WTC11 (cell line): ENCODE measurements at regions not wholly inside any gene's neighbourhood (a gene's known extent, or its start where the extent isn't known, plus 50 kb on each side); places are given as distances from the start of the nearest gene placed in this dataset.

ENCODE experiments used
- ELF4 ChIP-seq: sonication (generic); formaldehyde crosslinking; IDR thresholded peaks from 2 replicates; pipeline ENCODE4 v1.8.1; 2022; ENCODE audit warnings: low read depth, mild to moderate bottlenecking, moderate library complexity, missing genetic modification reagents
- TEAD4 ChIP-seq: sonication (generic); formaldehyde crosslinking; IDR thresholded peaks from 2 replicates; pipeline ENCODE4 v1.8.0; 2022; ENCODE audit warnings: mild to moderate bottlenecking, missing genetic modification reagents
- TF ChIP-seq, protein P1 (sequence below): fragments of 200-600 bp; IDR thresholded peaks from 2 replicates; pipeline ENCODE4 v1.8.0; 2022; ENCODE audit warnings: antibody characterized with exemption

DNA sequence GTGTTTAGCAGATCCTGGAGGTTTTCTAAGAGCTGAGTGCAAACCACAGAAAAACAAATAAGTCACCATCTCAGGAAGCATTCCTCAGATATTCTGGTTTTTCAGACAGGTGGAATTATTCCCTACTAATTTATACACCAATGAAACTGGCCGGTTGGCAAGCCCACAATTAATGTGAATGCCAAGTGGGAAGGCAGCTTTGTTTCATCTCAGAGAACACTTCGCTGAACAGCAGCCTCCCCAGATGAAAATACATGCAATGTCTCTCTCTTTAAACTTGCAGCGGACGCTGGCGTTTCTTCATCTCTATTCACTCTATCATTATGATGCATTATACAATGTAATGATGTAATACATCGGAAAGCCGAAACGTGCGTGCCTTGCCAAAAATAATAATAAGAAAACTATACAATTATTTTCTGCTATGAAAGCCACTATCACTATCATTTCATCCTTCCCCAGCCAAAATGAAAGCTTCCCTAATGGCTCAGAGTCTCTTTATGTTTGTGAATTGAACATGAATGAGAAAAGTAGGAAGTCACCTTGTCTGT lies 649.4 kb downstream of the BCL11A start:
- TF ChIP-seq ELF4 (CRISPR knock-in tag): no peak
- TF ChIP-seq, protein P1, sequence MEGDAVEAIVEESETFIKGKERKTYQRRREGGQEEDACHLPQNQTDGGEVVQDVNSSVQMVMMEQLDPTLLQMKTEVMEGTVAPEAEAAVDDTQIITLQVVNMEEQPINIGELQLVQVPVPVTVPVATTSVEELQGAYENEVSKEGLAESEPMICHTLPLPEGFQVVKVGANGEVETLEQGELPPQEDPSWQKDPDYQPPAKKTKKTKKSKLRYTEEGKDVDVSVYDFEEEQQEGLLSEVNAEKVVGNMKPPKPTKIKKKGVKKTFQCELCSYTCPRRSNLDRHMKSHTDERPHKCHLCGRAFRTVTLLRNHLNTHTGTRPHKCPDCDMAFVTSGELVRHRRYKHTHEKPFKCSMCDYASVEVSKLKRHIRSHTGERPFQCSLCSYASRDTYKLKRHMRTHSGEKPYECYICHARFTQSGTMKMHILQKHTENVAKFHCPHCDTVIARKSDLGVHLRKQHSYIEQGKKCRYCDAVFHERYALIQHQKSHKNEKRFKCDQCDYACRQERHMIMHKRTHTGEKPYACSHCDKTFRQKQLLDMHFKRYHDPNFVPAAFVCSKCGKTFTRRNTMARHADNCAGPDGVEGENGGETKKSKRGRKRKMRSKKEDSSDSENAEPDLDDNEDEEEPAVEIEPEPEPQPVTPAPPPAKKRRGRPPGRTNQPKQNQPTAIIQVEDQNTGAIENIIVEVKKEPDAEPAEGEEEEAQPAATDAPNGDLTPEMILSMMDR: no peak
- TF ChIP-seq TEAD4: no peak
